Progenitor cell of endocrine pancreas (in vitro differentiated cells): ENCODE measurements at regions not wholly inside any gene's neighbourhood (a gene's known extent, or its start where the extent isn't known, plus 50 kb on each side); places are given as distances from the start of the nearest gene placed in this dataset.

Experiments
- DNase-seq: peaks from one replicate; pipeline ENCODE4 v3.0.0; 2021; ENCODE audit warnings: low spot score; ENCODE audit not compliant: unreplicated experiment
- H3K27ac Mint-ChIP-seq: 2 replicates; pipeline ENCODE4 v1.8.0; 2021; ENCODE audit warnings: mild to moderate bottlenecking, moderate library complexity, mixed read lengths
- H3K27me3 Mint-ChIP-seq: 2 replicates; pipeline ENCODE4 v1.8.0; 2021; ENCODE audit warnings: mixed read lengths
- H3K36me3 Mint-ChIP-seq: 2 replicates; pipeline ENCODE4 v1.8.0; 2022; ENCODE audit warnings: mixed read lengths; ENCODE audit not compliant: insufficient read depth
- H3K4me1 Mint-ChIP-seq: 2 replicates; pipeline ENCODE4 v1.8.0; 2021; ENCODE audit warnings: low read depth, mixed read lengths
- H3K4me3 Mint-ChIP-seq: 2 replicates; pipeline ENCODE4 v1.8.0; 2021; ENCODE audit warnings: low read depth, mild to moderate bottlenecking, moderate library complexity, mixed read lengths
- H3K9me3 Mint-ChIP-seq: 2 replicates; pipeline ENCODE4 v1.8.0; 2021; ENCODE audit warnings: low read depth, mixed read lengths
- TF ChIP-seq, protein P1 (sequence below): fragments of 200-600 bp; sonication (generic); IDR thresholded peaks from one replicate; pipeline ENCODE4 v1.5.0; 2021; ENCODE audit warnings: antibody characterized with exemption, mild to moderate bottlenecking; ENCODE audit not compliant: unreplicated experiment

GRCh38 chr18:66129248-66129647 is 378.4 kb downstream of the CDH7 start:
- no peaks in the 10 kb centered on the region for H3K27me3 Mint-ChIP-seq
- TF ChIP-seq, protein P1, sequence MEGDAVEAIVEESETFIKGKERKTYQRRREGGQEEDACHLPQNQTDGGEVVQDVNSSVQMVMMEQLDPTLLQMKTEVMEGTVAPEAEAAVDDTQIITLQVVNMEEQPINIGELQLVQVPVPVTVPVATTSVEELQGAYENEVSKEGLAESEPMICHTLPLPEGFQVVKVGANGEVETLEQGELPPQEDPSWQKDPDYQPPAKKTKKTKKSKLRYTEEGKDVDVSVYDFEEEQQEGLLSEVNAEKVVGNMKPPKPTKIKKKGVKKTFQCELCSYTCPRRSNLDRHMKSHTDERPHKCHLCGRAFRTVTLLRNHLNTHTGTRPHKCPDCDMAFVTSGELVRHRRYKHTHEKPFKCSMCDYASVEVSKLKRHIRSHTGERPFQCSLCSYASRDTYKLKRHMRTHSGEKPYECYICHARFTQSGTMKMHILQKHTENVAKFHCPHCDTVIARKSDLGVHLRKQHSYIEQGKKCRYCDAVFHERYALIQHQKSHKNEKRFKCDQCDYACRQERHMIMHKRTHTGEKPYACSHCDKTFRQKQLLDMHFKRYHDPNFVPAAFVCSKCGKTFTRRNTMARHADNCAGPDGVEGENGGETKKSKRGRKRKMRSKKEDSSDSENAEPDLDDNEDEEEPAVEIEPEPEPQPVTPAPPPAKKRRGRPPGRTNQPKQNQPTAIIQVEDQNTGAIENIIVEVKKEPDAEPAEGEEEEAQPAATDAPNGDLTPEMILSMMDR, result no peak
- no peak overlapping the region for H3K4me3 Mint-ChIP-seq
- DNase-seq, result no peak
- H3K27ac Mint-ChIP-seq, result no peak overlapping the region
- no peaks in the 10 kb centered on the region for H3K9me3 Mint-ChIP-seq
- H3K36me3 Mint-ChIP-seq, result no peaks in the 10 kb centered on the region
- H3K4me1 Mint-ChIP-seq, result peaks cover 3% of the 10 kb centered on the region

- DNase-seq, result no peak
- no peaks in the 10 kb centered on the region for H3K4me1 Mint-ChIP-seq
- no peaks in the 10 kb centered on the region for H3K9me3 Mint-ChIP-seq
- no peaks in the 10 kb centered on the region for H3K27me3 Mint-ChIP-seq
- H3K27ac Mint-ChIP-seq, result no peak overlapping the region
- no peaks in the 10 kb centered on the region for H3K36me3 Mint-ChIP-seq
- H3K4me3 Mint-ChIP-seq, result no peak overlapping the region
- TF ChIP-seq, protein P1, result no peak
Observed at GRCh38 chr18:66126266-66126665, 375.5 kb downstream of the CDH7 start.

GRCh38 chr18:66124394-66124793 is 373.6 kb downstream of the CDH7 start:
- no peaks in the 10 kb centered on the region for H3K36me3 Mint-ChIP-seq
- H3K4me3 Mint-ChIP-seq, result no peak overlapping the region
- no peak overlapping the region for H3K27ac Mint-ChIP-seq
- no peaks in the 10 kb centered on the region for H3K9me3 Mint-ChIP-seq
- no peaks in the 10 kb centered on the region for H3K27me3 Mint-ChIP-seq
- no peaks in the 10 kb centered on the region for H3K4me1 Mint-ChIP-seq
- TF ChIP-seq, protein P1, result peak; percentile 35
- DNase-seq, result no peak

DNA sequence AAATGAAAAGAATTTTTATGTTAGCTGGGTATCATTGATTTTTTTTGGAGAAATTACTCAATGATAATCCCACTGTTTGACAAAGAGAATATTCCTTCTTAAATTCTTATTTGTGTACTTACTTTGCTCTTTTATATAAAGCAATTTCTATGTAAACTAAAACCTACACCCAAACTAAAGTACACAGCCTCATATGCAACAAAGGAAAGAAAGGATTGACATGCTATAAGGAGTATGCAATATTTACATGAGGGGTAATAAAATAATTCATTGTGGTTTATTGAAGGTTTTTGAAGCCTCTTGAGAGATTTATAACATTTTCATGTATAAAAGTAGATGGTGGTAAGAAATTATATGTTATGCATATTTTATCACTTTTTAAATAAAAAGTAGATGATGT is 368.5 kb downstream of the CDH7 start:
- Mint-ChIP-seq H3K27me3 (no peaks in the 10 kb centered on the region), H3K27ac (no peak overlapping the region), H3K4me3 (no peak overlapping the region), H3K36me3 (no peaks in the 10 kb centered on the region), H3K9me3 (no peaks in the 10 kb centered on the region), H3K4me1 (no peaks in the 10 kb centered on the region)
- DNase-seq, result no peak
- TF ChIP-seq, protein P1, result no peak

DNA sequence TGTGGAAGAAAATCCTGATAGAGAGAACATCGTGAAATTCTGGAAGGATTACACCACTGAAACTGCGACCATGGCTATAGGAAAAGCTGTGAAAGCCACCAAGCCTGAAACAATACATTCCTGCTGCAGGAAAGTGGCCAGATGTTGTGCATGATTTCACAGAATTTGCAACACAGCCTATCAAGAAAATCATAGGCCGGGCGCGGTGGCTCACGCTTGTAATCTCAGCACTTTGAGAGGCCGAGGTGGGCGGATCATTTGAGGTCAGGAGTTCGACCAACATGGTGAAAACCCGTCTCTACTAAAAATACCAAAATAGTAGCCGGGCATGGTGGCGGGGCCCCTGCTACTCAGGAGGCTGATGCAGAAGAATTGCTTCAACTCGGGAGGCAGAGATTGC is 360.2 kb downstream of the CDH7 start:
- no peaks in the 10 kb centered on the region for H3K27me3 Mint-ChIP-seq
- no peaks in the 10 kb centered on the region for H3K4me1 Mint-ChIP-seq
- H3K9me3 Mint-ChIP-seq, result no peaks in the 10 kb centered on the region
- no peak overlapping the region for H3K27ac Mint-ChIP-seq
- H3K36me3 Mint-ChIP-seq, result no peaks in the 10 kb centered on the region
- no peak overlapping the region for H3K4me3 Mint-ChIP-seq
- TF ChIP-seq, protein P1, result no peak
- DNase-seq, result no peak
